SK-N-SH (cell line): ENCODE measurements at regions not wholly inside any gene's neighbourhood (a gene's known extent, or its start where the extent isn't known, plus 50 kb on each side); places are given as distances from the start of the nearest gene placed in this dataset.

Source experiments
- CTCF ChIA-PET: fragments of 300-600, 350-600 bp; formaldehyde crosslinking; extraction: SDS; loops from one replicate; lab custom pipeline; 2021; lab: Yijun Ruan, JAX
- POLR2A ChIA-PET: fragments of 350-600 bp; sonication (Branson Sonifier 250); formaldehyde crosslinking; extraction: SDS; loops from one replicate; lab custom pipeline; 2020; ENCODE audit warnings: antibody characterized with exemption, inconsistent platforms; lab: Yijun Ruan, JAX
- DNase-seq: peaks from one replicate; pipeline ENCODE4 v3.0.0; 2012
- H2AFZ ChIP-seq: fragments of 200-600 bp; sonication (generic); 2 replicates; pipeline ENCODE4 v1.8.1; 2016; ENCODE audit warnings: antibody characterized with exemption, mild to moderate bottlenecking, low read depth
- H3F3A ChIP-seq: fragments of 200-600 bp; sonication (generic); replicated peaks from 2 replicates; pipeline ENCODE3; 2016; ENCODE audit warnings: antibody characterized with exemption, mild to moderate bottlenecking; ENCODE audit not compliant: insufficient read depth
- H3K27ac ChIP-seq, 2 experiments: fragments of 200-500 bp in 1 of 2; fragments of 200-600 bp in 1 of 2; sonication (Bioruptor generic) in 1 of 2; sonication (generic), shearing (Covaris generic) in 1 of 2; 2 replicates each; pipeline versions ENCODE4 v1.5.1 to v1.6.1; 2014 to 2016; ENCODE audit warnings: low read depth in 2 of 2, inconsistent platforms in 1 of 2, low read length in 1 of 2, mild to moderate bottlenecking in 1 of 2, mixed read lengths in 1 of 2
- H3K27me3 ChIP-seq: fragments of 200-600 bp; sonication (generic), shearing (Covaris generic); 2 replicates; pipeline ENCODE4 v1.6.1; 2016; ENCODE audit warnings: mixed run types; ENCODE audit not compliant: insufficient read depth
- H3K36me3 ChIP-seq, 2 experiments: fragments of 200-500 bp in 1 of 2; fragments of 200-600 bp in 1 of 2; sonication (Bioruptor generic) in 1 of 2; sonication (generic) in 1 of 2; replicated peaks in 1 of 2; 2 replicates each; pipeline versions ENCODE3 to v1.5.1; 2014 to 2016; ENCODE audit warnings: low read length in 1 of 2, mild to moderate bottlenecking in 1 of 2; ENCODE audit not compliant: insufficient read depth in 2 of 2, control insufficient read depth in 1 of 2
- H3K4me1 ChIP-seq, 2 experiments: fragments of 200-500 bp in 1 of 2; fragments of 200-600 bp in 1 of 2; sonication (Bioruptor generic) in 1 of 2; sonication (generic), shearing (Covaris generic) in 1 of 2; 2 replicates each; pipeline versions ENCODE4 v1.5.1 to v1.6.1; 2014 to 2016; ENCODE audit warnings: low read depth in 1 of 2, low read length in 1 of 2, mixed run types in 1 of 2; ENCODE audit not compliant: insufficient read depth in 2 of 2, control insufficient read depth in 1 of 2
- H3K4me2 ChIP-seq: fragments of 200-600 bp; sonication (generic), shearing (Covaris generic); 2 replicates; pipeline ENCODE4 v1.6.1; 2017; ENCODE audit warnings: mixed run types
- H3K4me3 ChIP-seq, 2 experiments: fragments of 200-500 bp in 1 of 2; fragments of 200-600 bp in 1 of 2; sonication (Bioruptor generic) in 1 of 2; sonication (generic), shearing (Covaris generic) in 1 of 2; 2 replicates each; pipeline versions ENCODE4 v1.5.1 to v1.8.1; 2014 to 2016; ENCODE audit warnings: low read depth in 2 of 2, inconsistent platforms in 1 of 2, low read length in 1 of 2, mild to moderate bottlenecking in 1 of 2, mixed read lengths in 1 of 2, moderate library complexity in 1 of 2
- H3K79me2 ChIP-seq: fragments of 200-600 bp; sonication (generic); 2 replicates; pipeline ENCODE4 v1.8.1; 2017; ENCODE audit warnings: mild to moderate bottlenecking; ENCODE audit not compliant: insufficient read depth
- H3K9ac ChIP-seq: fragments of 200-600 bp; sonication (generic); 2 replicates; pipeline ENCODE4 v1.6.1; 2017; ENCODE audit warnings: mixed run types
- H3K9me2 ChIP-seq: fragments of 200-600 bp; sonication (generic); 2 replicates; pipeline ENCODE4 v1.6.1; 2017; ENCODE audit warnings: mixed run types
- H3K9me3 ChIP-seq: fragments of 200-600 bp; sonication (generic); 2 replicates; pipeline ENCODE4 v1.6.1; 2017; ENCODE audit warnings: mixed run types, mild to moderate bottlenecking, moderate library complexity
- H4K20me1 ChIP-seq: fragments of 200-600 bp; sonication (generic); 2 replicates; pipeline ENCODE4 v1.6.1; 2017; ENCODE audit warnings: mild to moderate bottlenecking, mixed run types; ENCODE audit not compliant: insufficient read depth
- ELF1 ChIP-seq: IDR thresholded peaks from 2 replicates; pipeline ENCODE4 v1.4.0; 2012
- EP300 ChIP-seq, 2 experiments: IDR thresholded peaks; 2 replicates each; pipeline versions ENCODE4 v1.4.0 to v1.6.1; 2012; ENCODE audit warnings: borderline replicate concordance in 1 of 2, low read depth in 1 of 2, low read length in 1 of 2
- FOXJ3 ChIP-seq: sonication (generic); formaldehyde crosslinking; IDR thresholded peaks from 2 replicates; pipeline ENCODE4 v1.5.1; 2020; ENCODE audit warnings: mild to moderate bottlenecking, missing genetic modification reagents
- FOXM1 ChIP-seq: IDR thresholded peaks from 2 replicates; pipeline ENCODE4 v1.4.0; 2012; ENCODE audit warnings: low read depth, mild to moderate bottlenecking
- GABPA ChIP-seq: IDR thresholded peaks from 2 replicates; pipeline ENCODE4 v1.4.0; 2012; ENCODE audit warnings: low read depth, mild to moderate bottlenecking
- JUND ChIP-seq: IDR thresholded peaks from 2 replicates; pipeline ENCODE4 v1.4.0; 2012
- MAX ChIP-seq: IDR thresholded peaks from 2 replicates; pipeline ENCODE4 v1.4.0; 2012; ENCODE audit warnings: low read depth
- MXI1 ChIP-seq: IDR thresholded peaks from 2 replicates; pipeline ENCODE4 v1.6.1; 2012; ENCODE audit warnings: mild to moderate bottlenecking, low read depth, low read length, improper control_type of control experiment
- NFIC ChIP-seq: IDR thresholded peaks from 2 replicates; pipeline ENCODE4 v1.4.0; 2012; ENCODE audit warnings: borderline replicate concordance
- POLR2AphosphoS5 ChIP-seq: IDR thresholded peaks from 2 replicates; pipeline ENCODE4 v1.6.1; 2012; ENCODE audit warnings: low read depth, low read length
- RAD21 ChIP-seq: IDR thresholded peaks from 2 replicates; pipeline ENCODE4 v1.6.1; 2012; ENCODE audit warnings: mild to moderate bottlenecking, low read length
- RFX5 ChIP-seq: IDR thresholded peaks from 2 replicates; pipeline ENCODE4 v1.6.1; 2012; ENCODE audit warnings: mild to moderate bottlenecking, improper control_type of control experiment, low read length
- RXRA ChIP-seq: IDR thresholded peaks from 2 replicates; pipeline ENCODE4 v1.4.0; 2012; ENCODE audit warnings: low read depth, mild to moderate bottlenecking, borderline replicate concordance
- SMC3 ChIP-seq: IDR thresholded peaks from 2 replicates; pipeline ENCODE4 v1.6.1; 2012; ENCODE audit warnings: low read depth, low read length, improper control_type of control experiment
- TCF12 ChIP-seq: IDR thresholded peaks from 2 replicates; pipeline ENCODE4 v1.4.0; 2012
- TEAD4 ChIP-seq: IDR thresholded peaks from 2 replicates; pipeline ENCODE4 v1.4.0; 2012; ENCODE audit warnings: mild to moderate bottlenecking, borderline replicate concordance; ENCODE audit not compliant: insufficient read depth
- USF1 ChIP-seq: IDR thresholded peaks from 2 replicates; pipeline ENCODE4 v1.4.0; 2012; ENCODE audit warnings: low read depth, borderline replicate concordance
- YY1 ChIP-seq: IDR thresholded peaks from 2 replicates; pipeline ENCODE4 v1.4.0; 2012; ENCODE audit warnings: low read depth, mild to moderate bottlenecking
- WGBS: methylation state at CpG from one replicate; pipeline ENCODE4 v1.1.6; 2017; ENCODE audit warnings: low lambda C conversion rate; 5-methylcytosine and 5-hydroxymethylcytosine counted together
- TF ChIP-seq, protein P1 (sequence below): IDR thresholded peaks from 2 replicates; pipeline ENCODE4 v1.6.1; 2012; ENCODE audit warnings: mild to moderate bottlenecking, low read depth, low read length, moderate library complexity
- TF ChIP-seq, protein P2 (sequence below): fragments of 200-600 bp; sonication (generic); IDR thresholded peaks from 2 replicates; pipeline ENCODE4 v1.6.1; 2017; ENCODE audit warnings: antibody characterized with exemption, mild to moderate bottlenecking, moderate library complexity

GRCh38 chr12:28781671-28782652 is 367.1 kb upstream of the FAR2 start:
- DNase-seq, result no peak
- H3K27ac ChIP-seq, result no peak overlapping the region
- ChIA-PET POLR2A (no interaction called here), CTCF (interaction anchor here (0.8 to 1.3 kb wide), 2 partner anchors 9 to 25 kb away, joined by 3 read pairs; no protein-coding TSS in a partner anchor)
- H3K36me3 ChIP-seq, result no peaks in the 10 kb centered on the region
- 72% methylated on average over 10 of the region's 10 CpGs for WGBS
- H3K4me3 ChIP-seq, result no peak overlapping the region
- H3K79me2 ChIP-seq, result no peaks in the 10 kb centered on the region
- H3F3A ChIP-seq, result no peaks in the 10 kb centered on the region
- no peaks in the 10 kb centered on the region; a peak in 2 of 4 replicates for H3K4me1 ChIP-seq
- H3K4me2 ChIP-seq, result no peak overlapping the region
- H3K9me3 ChIP-seq, result no peaks in the 10 kb centered on the region
- no peaks in the 10 kb centered on the region for H3K9me2 ChIP-seq
- TF ChIP-seq TEAD4 (no peak), POLR2AphosphoS5 (no peak)
- TF ChIP-seq, protein P1, sequence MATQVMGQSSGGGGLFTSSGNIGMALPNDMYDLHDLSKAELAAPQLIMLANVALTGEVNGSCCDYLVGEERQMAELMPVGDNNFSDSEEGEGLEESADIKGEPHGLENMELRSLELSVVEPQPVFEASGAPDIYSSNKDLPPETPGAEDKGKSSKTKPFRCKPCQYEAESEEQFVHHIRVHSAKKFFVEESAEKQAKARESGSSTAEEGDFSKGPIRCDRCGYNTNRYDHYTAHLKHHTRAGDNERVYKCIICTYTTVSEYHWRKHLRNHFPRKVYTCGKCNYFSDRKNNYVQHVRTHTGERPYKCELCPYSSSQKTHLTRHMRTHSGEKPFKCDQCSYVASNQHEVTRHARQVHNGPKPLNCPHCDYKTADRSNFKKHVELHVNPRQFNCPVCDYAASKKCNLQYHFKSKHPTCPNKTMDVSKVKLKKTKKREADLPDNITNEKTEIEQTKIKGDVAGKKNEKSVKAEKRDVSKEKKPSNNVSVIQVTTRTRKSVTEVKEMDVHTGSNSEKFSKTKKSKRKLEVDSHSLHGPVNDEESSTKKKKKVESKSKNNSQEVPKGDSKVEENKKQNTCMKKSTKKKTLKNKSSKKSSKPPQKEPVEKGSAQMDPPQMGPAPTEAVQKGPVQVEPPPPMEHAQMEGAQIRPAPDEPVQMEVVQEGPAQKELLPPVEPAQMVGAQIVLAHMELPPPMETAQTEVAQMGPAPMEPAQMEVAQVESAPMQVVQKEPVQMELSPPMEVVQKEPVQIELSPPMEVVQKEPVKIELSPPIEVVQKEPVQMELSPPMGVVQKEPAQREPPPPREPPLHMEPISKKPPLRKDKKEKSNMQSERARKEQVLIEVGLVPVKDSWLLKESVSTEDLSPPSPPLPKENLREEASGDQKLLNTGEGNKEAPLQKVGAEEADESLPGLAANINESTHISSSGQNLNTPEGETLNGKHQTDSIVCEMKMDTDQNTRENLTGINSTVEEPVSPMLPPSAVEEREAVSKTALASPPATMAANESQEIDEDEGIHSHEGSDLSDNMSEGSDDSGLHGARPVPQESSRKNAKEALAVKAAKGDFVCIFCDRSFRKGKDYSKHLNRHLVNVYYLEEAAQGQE, result no peak
- H4K20me1 ChIP-seq, result no peaks in the 10 kb centered on the region
- H2AFZ ChIP-seq, result no peak overlapping the region
- H3K27me3 ChIP-seq, result no peaks in the 10 kb centered on the region
- no peak overlapping the region for H3K9ac ChIP-seq

DNA sequence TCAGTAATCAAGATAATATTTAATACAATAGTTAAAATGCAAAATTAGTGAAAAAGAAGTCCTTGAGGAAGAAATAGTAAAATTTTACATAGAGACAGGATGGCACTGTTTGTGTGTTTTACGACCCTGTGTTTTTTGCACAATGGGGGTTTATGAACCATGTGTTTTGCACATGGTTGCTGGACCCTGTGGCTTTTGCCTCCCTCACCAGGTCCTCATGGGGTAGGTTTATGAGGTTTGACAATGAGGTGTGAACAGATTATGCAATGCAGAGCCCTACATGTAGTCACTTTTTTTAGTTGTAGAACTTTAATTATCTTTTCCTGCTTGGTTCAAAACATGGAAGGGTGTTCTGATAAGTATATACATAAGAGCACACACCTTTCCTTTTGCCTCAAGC is 366.3 kb upstream of the FAR2 start:
- CTCF ChIA-PET, result no interaction called here
- Histone ChIP-seq H3F3A (no peaks in the 10 kb centered on the region), H3K9ac (no peak overlapping the region), H4K20me1 (no peaks in the 10 kb centered on the region), H3K9me3 (no peaks in the 10 kb centered on the region), H3K9me2 (no peaks in the 10 kb centered on the region), H3K36me3 (no peaks in the 10 kb centered on the region), H3K27ac (no peak overlapping the region), H3K4me2 (no peak overlapping the region), H3K4me1 (no peaks in the 10 kb centered on the region), H3K79me2 (no peaks in the 10 kb centered on the region), H2AFZ (no peak overlapping the region), H3K4me3 (no peak overlapping the region), H3K27me3 (no peaks in the 10 kb centered on the region)
- no peak for TF ChIP-seq RXRA
- TF ChIP-seq NFIC, result no peak
- no peak for TF ChIP-seq MAX
- TF ChIP-seq JUND, result no peak
- no peak for TF ChIP-seq GABPA
- no peak for TF ChIP-seq RFX5
- TF ChIP-seq MXI1, result no peak
- TF ChIP-seq RAD21, result no peak
- no peak for TF ChIP-seq TCF12
- TF ChIP-seq, protein P2, sequence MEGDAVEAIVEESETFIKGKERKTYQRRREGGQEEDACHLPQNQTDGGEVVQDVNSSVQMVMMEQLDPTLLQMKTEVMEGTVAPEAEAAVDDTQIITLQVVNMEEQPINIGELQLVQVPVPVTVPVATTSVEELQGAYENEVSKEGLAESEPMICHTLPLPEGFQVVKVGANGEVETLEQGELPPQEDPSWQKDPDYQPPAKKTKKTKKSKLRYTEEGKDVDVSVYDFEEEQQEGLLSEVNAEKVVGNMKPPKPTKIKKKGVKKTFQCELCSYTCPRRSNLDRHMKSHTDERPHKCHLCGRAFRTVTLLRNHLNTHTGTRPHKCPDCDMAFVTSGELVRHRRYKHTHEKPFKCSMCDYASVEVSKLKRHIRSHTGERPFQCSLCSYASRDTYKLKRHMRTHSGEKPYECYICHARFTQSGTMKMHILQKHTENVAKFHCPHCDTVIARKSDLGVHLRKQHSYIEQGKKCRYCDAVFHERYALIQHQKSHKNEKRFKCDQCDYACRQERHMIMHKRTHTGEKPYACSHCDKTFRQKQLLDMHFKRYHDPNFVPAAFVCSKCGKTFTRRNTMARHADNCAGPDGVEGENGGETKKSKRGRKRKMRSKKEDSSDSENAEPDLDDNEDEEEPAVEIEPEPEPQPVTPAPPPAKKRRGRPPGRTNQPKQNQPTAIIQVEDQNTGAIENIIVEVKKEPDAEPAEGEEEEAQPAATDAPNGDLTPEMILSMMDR, result no peak
- TF ChIP-seq POLR2AphosphoS5, result no peak
- TF ChIP-seq USF1, result no peak
- TF ChIP-seq EP300 (IDR thresholded peaks at IDR 0.05; ENCODE audit: borderline replicate concordance in 1 of 2, low read depth in 1 of 2, low read length in 1 of 2), result no peak
- no peak for TF ChIP-seq SMC3
- no peak for TF ChIP-seq YY1
- no peak for TF ChIP-seq ELF1
- no peak for TF ChIP-seq FOXM1
- TF ChIP-seq FOXJ3 (CRISPR knock-in tag), result no peak
- 56% methylated on average over 1 of the region's 1 CpG for WGBS
- POLR2A ChIA-PET, result no interaction called here
- no peak for DNase-seq
